HL-60 (cell line): ENCODE measurements at regions not wholly inside any gene's neighbourhood (a gene's known extent, or its start where the extent isn't known, plus 50 kb on each side); places are given as distances from the start of the nearest gene placed in this dataset.

ENCODE experiments used
- DNase-seq, 2 experiments: peaks; one replicate each; pipeline ENCODE4 v3.0.0-alpha.2; 2010 to 2020; ENCODE audit warnings: low read depth in 1 of 2, low spot score in 1 of 2
- H3K27ac ChIP-seq: fragments of 250-450 bp; sonication (Bioruptor Pico); replicated peaks from 2 replicates; pipeline ENCODE4 v1.5.1; 2020; ENCODE audit warnings: mild to moderate bottlenecking, moderate library complexity
- H3K27me3 ChIP-seq: fragments of 250-450 bp; sonication (Bioruptor Pico); 2 replicates; pipeline ENCODE4 v1.5.1; 2021; ENCODE audit warnings: mild to moderate bottlenecking, moderate library complexity; ENCODE audit not compliant: insufficient read depth, poor library complexity, severe bottlenecking
- H3K4me3 ChIP-seq: replicated peaks from 2 replicates; pipeline ENCODE4 v1.5.1; 2011; ENCODE audit warnings: mild to moderate bottlenecking, control low read depth, low read length; ENCODE audit not compliant: insufficient read depth
- GABPA ChIP-seq: IDR thresholded peaks from 2 replicates; pipeline ENCODE4 v1.6.1; 2012; ENCODE audit warnings: low read depth
- POLR2AphosphoS5 ChIP-seq: IDR thresholded peaks from 2 replicates; pipeline ENCODE4 v1.6.1; 2012; ENCODE audit warnings: low read depth
- SPI1 ChIP-seq: IDR thresholded peaks from 2 replicates; pipeline ENCODE4 v1.6.1; 2012; ENCODE audit warnings: low read depth, mild to moderate bottlenecking, borderline replicate concordance
- TF ChIP-seq, protein P1 (sequence below): IDR thresholded peaks from one replicate; pipeline ENCODE4 v1.5.1; 2011; ENCODE audit warnings: low read length, control low read depth, inconsistent platforms; ENCODE audit not compliant: insufficient read depth
- TF ChIP-seq, protein P2 (sequence below): IDR thresholded peaks from 2 replicates; pipeline ENCODE4 v1.6.1; 2012; ENCODE audit warnings: low read depth; ENCODE audit not compliant: insufficient replicate concordance

DNA sequence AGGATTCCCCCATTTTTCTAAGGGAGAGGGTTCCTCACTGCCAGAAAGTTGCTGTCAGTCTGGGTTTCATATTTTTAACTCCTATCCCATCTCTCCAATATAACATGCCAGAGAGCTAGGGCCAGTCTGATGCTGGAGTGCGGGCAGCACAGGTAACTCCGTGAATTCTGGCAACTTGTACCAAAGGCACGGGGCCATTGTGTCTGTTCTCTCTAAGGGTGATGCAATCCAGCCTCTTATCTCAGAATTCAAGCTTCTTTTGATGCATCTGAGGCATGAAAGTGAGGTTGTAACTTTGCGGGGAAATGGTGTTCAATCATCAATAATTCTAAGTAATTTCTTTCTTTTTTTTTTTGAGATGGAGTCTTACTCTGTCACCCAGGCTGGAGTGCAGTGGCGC is 1074.4 kb downstream of the TYW1 start:
- TF ChIP-seq, protein P1, sequence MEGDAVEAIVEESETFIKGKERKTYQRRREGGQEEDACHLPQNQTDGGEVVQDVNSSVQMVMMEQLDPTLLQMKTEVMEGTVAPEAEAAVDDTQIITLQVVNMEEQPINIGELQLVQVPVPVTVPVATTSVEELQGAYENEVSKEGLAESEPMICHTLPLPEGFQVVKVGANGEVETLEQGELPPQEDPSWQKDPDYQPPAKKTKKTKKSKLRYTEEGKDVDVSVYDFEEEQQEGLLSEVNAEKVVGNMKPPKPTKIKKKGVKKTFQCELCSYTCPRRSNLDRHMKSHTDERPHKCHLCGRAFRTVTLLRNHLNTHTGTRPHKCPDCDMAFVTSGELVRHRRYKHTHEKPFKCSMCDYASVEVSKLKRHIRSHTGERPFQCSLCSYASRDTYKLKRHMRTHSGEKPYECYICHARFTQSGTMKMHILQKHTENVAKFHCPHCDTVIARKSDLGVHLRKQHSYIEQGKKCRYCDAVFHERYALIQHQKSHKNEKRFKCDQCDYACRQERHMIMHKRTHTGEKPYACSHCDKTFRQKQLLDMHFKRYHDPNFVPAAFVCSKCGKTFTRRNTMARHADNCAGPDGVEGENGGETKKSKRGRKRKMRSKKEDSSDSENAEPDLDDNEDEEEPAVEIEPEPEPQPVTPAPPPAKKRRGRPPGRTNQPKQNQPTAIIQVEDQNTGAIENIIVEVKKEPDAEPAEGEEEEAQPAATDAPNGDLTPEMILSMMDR: no peak
- TF ChIP-seq, protein P2, sequence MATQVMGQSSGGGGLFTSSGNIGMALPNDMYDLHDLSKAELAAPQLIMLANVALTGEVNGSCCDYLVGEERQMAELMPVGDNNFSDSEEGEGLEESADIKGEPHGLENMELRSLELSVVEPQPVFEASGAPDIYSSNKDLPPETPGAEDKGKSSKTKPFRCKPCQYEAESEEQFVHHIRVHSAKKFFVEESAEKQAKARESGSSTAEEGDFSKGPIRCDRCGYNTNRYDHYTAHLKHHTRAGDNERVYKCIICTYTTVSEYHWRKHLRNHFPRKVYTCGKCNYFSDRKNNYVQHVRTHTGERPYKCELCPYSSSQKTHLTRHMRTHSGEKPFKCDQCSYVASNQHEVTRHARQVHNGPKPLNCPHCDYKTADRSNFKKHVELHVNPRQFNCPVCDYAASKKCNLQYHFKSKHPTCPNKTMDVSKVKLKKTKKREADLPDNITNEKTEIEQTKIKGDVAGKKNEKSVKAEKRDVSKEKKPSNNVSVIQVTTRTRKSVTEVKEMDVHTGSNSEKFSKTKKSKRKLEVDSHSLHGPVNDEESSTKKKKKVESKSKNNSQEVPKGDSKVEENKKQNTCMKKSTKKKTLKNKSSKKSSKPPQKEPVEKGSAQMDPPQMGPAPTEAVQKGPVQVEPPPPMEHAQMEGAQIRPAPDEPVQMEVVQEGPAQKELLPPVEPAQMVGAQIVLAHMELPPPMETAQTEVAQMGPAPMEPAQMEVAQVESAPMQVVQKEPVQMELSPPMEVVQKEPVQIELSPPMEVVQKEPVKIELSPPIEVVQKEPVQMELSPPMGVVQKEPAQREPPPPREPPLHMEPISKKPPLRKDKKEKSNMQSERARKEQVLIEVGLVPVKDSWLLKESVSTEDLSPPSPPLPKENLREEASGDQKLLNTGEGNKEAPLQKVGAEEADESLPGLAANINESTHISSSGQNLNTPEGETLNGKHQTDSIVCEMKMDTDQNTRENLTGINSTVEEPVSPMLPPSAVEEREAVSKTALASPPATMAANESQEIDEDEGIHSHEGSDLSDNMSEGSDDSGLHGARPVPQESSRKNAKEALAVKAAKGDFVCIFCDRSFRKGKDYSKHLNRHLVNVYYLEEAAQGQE: no peak
- no peak for TF ChIP-seq SPI1
- no peak for TF ChIP-seq GABPA
- TF ChIP-seq POLR2AphosphoS5: no peak
- Histone ChIP-seq H3K27ac (no peak overlapping the region), H3K4me3 (no peak overlapping the region), H3K27me3 (no peaks in the 10 kb centered on the region)
- no peak for DNase-seq

DNA sequence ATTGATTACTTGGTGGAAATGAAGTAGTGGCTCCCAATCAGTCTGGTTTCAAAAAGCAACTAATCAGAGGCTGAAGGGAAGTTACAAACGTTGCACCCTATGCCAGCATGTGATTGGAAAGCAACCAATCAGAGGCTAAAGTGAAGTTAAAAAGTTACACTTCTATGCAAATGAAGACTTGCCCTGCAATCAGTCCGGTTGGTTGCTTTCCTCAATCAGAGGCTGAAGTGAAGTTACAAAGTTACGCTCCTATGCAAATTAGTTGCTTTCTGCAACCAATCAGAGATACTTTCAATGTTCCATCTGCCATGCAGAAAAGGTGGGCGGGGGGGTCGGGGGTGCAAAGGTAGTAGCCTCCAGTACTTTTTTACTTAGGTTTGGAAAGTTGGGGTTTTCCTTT is 1077.1 kb downstream of the TYW1 start:
- no peak for DNase-seq
- TF ChIP-seq, protein P2: no peak
- TF ChIP-seq POLR2AphosphoS5 (no peak), SPI1 (no peak), GABPA (no peak)
- TF ChIP-seq, protein P1: no peak
- Histone ChIP-seq H3K27me3 (no peaks in the 10 kb centered on the region), H3K27ac (no peak overlapping the region), H3K4me3 (no peak overlapping the region)

DNA sequence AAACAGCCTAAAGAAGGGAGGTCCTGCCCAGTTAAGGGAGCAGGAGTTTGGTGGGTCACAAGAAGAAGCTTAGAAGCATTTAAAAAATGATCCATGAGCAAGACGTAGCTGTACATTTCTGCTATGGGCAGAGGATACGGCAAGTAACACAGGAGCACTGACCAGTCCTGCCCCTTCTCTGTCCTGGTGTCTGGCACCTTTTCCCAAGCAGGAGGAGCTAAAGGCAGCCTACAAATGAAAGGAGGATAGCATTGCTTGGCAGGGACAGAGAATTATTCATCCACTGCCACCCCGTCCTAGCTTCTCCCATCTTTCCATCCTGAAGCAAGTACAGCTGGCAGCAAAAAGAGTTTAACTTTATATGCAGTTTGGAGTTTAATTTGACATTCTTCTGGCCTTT is 1077.6 kb downstream of the TYW1 start:
- H3K27ac ChIP-seq: no peak overlapping the region
- H3K4me3 ChIP-seq: no peak overlapping the region
- TF ChIP-seq POLR2AphosphoS5 (no peak), GABPA (no peak), SPI1 (no peak)
- TF ChIP-seq, protein P1: no peak
- TF ChIP-seq, protein P2: no peak
- DNase-seq: no peak
- H3K27me3 ChIP-seq: no peaks in the 10 kb centered on the region
